Vagina (tissue), 2 donors: ENCODE measurements at regions not wholly inside any gene's neighbourhood (a gene's known extent, or its start where the extent isn't known, plus 50 kb on each side); places are given as distances from the start of the nearest gene placed in this dataset.

Experiments
- CTCF ChIP-seq, 3 experiments: fragments of 450-650 bp in 2 of 3; fragments of 200-600 bp in 1 of 3; sonication (generic) in 1 of 3; IDR thresholded peaks; one replicate each; pipeline ENCODE4 v1.5.1; 2017 to 2019; ENCODE audit warnings: antibody characterized with exemption in 3 of 3, mild to moderate bottlenecking in 2 of 3, moderate library complexity in 2 of 3
- POLR2A ChIP-seq, 2 donors: fragments of 450-650 bp; IDR thresholded peaks; one replicate each; pipeline ENCODE4 v1.6.1; 2017; ENCODE audit warnings: antibody characterized with exemption in 2 of 2, mild to moderate bottlenecking in 2 of 2, moderate library complexity in 2 of 2

GRCh38 chr11:44404736-44405395 lies 94.9 kb upstream of the ALX4 start:
- no peak for TF ChIP-seq CTCF (IDR thresholded peaks at IDR 0.05)
- TF ChIP-seq POLR2A (IDR thresholded peaks at IDR 0.05): no peak
